ENCODE measurements at regions not wholly inside any gene's neighbourhood (a gene's known extent, or its start where the extent isn't known, plus 50 kb on each side); places are given as distances from the start of the nearest gene placed in this dataset.

- H3K27me3 Mint-ChIP-seq, result no peaks in the 10 kb centered on the region
- no peak overlapping the region for H3K27ac Mint-ChIP-seq
- no peak for DNase-seq (ENCODE audit: low spot score in 2 of 2)
- no peak overlapping the region for H3K4me3 Mint-ChIP-seq
- ATAC-seq (ENCODE audit: low read depth), result no peak
- no peaks in the 10 kb centered on the region for H3K36me3 Mint-ChIP-seq
- H3K4me1 Mint-ChIP-seq, result peaks cover 4% of the 10 kb centered on the region
- no peaks in the 10 kb centered on the region for H3K9me3 Mint-ChIP-seq
These were observed 145.1 kb upstream of the MKLN1 start for GRCh38 chr7:131182446-131183058.

DNA sequence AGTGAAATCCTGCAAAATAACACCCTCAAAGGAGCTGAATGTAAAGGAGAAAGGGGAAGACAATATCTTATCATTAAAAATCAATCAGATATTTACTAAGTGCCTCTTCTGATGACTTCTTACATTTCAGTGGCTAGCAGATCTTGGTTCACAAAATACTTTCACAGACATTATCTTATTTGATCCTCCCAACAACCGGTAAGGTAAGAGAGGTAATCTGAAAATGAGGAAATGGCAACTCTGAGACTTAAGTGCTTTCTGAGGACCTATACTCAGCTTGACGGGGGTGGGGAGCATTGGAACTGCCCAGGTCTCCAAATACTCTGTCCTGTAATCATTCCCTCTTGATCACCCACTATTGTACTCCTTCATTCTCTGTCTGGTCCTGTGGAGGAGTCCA is 144.6 kb upstream of the MKLN1 start:
- ATAC-seq (ENCODE audit: low read depth) (peak; percentile 42), DNase-seq (ENCODE audit: low spot score in 2 of 2) (no peak)
- Mint-ChIP-seq H3K4me3 (no peak overlapping the region), H3K27ac (no peak overlapping the region), H3K27me3 (no peaks in the 10 kb centered on the region), H3K36me3 (no peaks in the 10 kb centered on the region), H3K9me3 (no peaks in the 10 kb centered on the region), H3K4me1 (peaks cover 4% of the 10 kb centered on the region)

DNA sequence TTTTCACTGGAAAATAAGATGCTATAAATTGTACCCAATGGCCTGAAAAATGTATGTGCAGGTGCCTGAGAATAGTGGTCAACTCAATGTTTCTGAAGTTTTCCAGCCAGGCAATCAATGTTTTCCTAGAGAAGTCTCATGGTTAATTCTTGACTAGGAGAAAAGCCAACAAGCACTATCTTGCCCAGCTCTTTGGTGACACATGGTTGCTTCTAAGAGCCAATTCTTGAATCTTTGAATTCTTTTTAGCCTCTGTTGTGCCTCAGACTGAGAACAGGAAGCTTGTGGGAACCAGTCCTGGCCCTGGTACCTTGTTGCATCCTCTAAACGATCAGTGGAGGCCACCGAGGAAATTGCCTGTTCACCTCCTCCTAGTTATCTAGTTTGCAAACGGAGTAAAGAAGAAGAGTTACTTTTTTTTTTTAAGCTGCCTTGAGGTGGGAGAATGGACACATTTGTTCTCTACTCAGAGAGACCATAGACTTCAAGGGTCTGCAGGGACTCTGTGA is 144.0 kb upstream of the MKLN1 start:
- ATAC-seq (ENCODE audit: low read depth) (no peak), DNase-seq (ENCODE audit: low spot score in 2 of 2) (no peak)
- Mint-ChIP-seq H3K9me3 (no peaks in the 10 kb centered on the region), H3K4me3 (no peak overlapping the region), H3K36me3 (no peaks in the 10 kb centered on the region), H3K4me1 (peaks cover 9% of the 10 kb centered on the region), H3K27me3 (no peaks in the 10 kb centered on the region), H3K27ac (no peak overlapping the region)

DNA sequence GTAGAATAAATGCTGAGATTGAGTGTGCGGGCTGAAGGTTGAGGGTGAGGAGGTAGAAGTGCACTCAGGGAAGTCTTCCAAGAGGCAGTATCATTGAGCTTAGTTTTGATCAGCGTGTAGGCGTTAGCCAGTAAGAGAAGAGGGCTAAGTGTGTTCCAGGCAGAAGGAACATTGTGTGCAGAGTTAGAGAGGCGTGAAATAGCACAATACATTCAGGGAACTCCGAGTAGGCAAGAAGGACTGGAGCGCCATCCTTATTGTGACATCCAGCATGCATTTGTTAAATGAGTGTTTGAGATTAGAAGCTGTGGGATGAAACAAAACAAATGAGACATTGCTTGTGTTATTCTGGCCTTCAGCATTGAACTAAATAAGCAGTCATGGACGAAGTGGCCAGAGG is 140.9 kb upstream of the MKLN1 start:
- Mint-ChIP-seq H3K4me3 (no peak overlapping the region), H3K27ac (no peak overlapping the region), H3K27me3 (no peaks in the 10 kb centered on the region), H3K4me1 (peaks cover 13% of the 10 kb centered on the region), H3K36me3 (no peaks in the 10 kb centered on the region), H3K9me3 (no peaks in the 10 kb centered on the region)
- no peak for DNase-seq (ENCODE audit: low spot score in 2 of 2)
- no peak for ATAC-seq (ENCODE audit: low read depth)

- Mint-ChIP-seq H3K36me3 (no peaks in the 10 kb centered on the region), H3K4me1 (peaks cover 13% of the 10 kb centered on the region), H3K27ac (no peak overlapping the region), H3K4me3 (no peak overlapping the region), H3K27me3 (no peaks in the 10 kb centered on the region), H3K9me3 (no peaks in the 10 kb centered on the region)
- DNase-seq (ENCODE audit: low spot score in 2 of 2), result no peak
- ATAC-seq (ENCODE audit: low read depth), result peak; percentile 70
These were observed 139.0 kb upstream of the MKLN1 start for GRCh38 chr7:131188367-131189339.

DNA sequence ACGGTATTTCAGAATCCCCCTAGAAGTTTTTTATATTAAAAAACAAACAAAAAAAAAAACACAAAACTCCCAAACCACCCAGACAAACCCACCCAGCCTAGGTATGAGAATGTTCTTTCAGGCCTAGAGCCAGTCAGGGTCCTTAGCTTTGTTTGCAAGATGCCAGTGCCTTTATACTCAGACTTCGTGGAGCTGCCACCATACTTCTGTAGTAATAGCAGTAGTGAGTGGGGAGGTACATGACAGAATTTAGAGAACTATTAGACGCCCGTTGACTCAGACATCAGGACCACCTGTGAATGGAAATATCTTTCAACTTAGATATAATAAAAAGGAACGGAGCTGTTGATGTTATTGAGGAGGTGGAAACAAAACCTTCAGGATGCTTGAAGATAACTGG is 138.2 kb upstream of the MKLN1 start:
- no peaks in the 10 kb centered on the region for H3K9me3 Mint-ChIP-seq
- H3K27ac Mint-ChIP-seq, result no peak overlapping the region
- ATAC-seq (ENCODE audit: low read depth) (no peak), DNase-seq (ENCODE audit: low spot score in 2 of 2) (no peak)
- no peaks in the 10 kb centered on the region for H3K27me3 Mint-ChIP-seq
- H3K4me3 Mint-ChIP-seq, result no peak overlapping the region
- peaks cover 9% of the 10 kb centered on the region for H3K4me1 Mint-ChIP-seq
- no peaks in the 10 kb centered on the region for H3K36me3 Mint-ChIP-seq

DNA sequence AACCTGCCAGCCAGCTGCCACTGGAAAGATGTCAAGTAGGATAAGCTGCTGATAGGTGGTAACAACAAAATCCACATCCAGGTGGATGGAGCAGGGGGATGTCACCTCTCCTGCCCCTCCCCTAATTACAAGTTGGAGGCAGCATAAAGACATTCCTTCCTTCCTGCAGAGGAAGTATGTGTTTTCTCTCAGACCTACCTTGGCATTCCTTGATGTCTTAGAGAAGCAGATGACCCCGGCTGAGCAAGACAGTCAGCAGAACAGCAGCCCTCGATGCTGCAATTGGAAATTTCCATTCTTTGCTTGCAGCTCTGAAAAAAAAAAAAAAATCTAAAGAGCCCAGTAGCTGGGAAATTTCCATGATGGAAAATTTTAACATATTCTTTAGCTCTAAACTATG is 137.5 kb upstream of the MKLN1 start:
- Mint-ChIP-seq H3K9me3 (no peaks in the 10 kb centered on the region), H3K27ac (no peak overlapping the region)

GRCh38 chr7:131190581-131190980 is 137.1 kb upstream of the MKLN1 start:
- Mint-ChIP-seq H3K27me3 (no peaks in the 10 kb centered on the region), H3K4me3 (no peak overlapping the region), H3K4me1 (peaks cover 9% of the 10 kb centered on the region), H3K27ac (no peak overlapping the region), H3K36me3 (no peaks in the 10 kb centered on the region), H3K9me3 (no peaks in the 10 kb centered on the region)
- DNase-seq (ENCODE audit: low spot score in 2 of 2), result no peak
- ATAC-seq (ENCODE audit: low read depth), result no peak

More for the DNA sequence above, 137.5 kb upstream of the MKLN1 start:
- no peak for DNase-seq (ENCODE audit: low spot score in 2 of 2)
- Mint-ChIP-seq H3K27me3 (no peaks in the 10 kb centered on the region), H3K4me3 (no peak overlapping the region), H3K36me3 (no peaks in the 10 kb centered on the region), H3K4me1 (peaks cover 9% of the 10 kb centered on the region)
- no peak for ATAC-seq (ENCODE audit: low read depth)

GRCh38 chr7:131194070-131194865 is 133.4 kb upstream of the MKLN1 start:
- Mint-ChIP-seq H3K4me1 (no peaks in the 10 kb centered on the region), H3K4me3 (no peak overlapping the region), H3K9me3 (no peaks in the 10 kb centered on the region)

DNA sequence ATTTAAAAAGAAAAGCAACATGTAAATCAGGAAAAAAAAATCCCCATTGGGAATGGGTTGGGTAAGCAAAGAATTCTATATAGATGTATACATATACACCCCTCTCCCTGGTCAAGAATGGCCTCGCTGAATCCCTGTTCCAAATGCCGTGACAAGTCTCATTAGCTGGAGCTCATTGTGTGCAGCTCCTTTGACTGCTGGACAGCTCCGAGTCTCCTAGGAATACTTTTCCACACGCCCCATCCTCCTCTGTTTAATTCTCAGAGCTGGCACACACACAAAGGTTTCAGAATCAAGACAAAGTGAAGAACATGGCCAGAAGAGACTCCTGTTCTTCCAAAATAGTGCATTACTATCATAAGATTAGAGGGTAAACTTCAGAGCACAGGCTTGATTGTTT is 130.9 kb upstream of the MKLN1 start:
- H3K9me3 Mint-ChIP-seq, result no peaks in the 10 kb centered on the region

More at GRCh38 chr7:131194070-131194865, 133.4 kb upstream of the MKLN1 start:
- Mint-ChIP-seq H3K27me3 (no peaks in the 10 kb centered on the region), H3K36me3 (no peaks in the 10 kb centered on the region), H3K27ac (no peak overlapping the region)
- DNase-seq (ENCODE audit: low spot score in 2 of 2) (no peak), ATAC-seq (ENCODE audit: low read depth) (no peak)

DNA sequence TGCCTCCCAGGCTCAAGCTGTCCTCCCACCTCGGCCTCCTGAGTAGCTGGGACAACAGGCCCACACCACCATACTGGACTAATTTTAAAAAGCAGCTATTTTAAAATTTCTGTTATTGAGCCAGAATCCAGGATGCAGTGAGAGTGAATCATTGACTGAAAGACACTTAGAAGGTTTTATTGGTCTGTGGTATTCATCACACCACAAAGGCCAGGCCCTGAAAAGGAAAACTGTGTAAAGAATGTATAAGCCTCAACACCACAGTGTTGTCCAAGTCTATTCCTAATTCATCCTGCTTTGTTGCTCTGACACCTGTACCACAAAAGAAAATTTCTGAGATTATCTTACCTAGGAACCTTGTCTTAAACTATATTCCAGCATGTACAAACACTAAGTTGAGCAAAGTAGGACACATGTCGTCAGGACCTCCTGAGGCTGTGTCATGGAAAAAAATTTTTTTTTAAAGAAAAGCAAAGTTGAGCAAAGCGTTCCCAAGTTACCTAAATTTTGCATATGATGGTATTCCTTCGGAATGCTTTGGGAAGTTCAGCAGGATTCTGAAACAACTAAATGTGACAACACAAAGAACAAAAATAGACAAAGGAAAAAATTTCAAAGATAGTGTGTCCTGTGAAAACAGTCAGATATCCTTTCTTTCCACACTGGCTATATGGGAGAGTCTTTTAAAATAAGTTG is 129.6 kb upstream of the MKLN1 start:
- no peak for DNase-seq (ENCODE audit: low spot score in 2 of 2)
- Mint-ChIP-seq H3K4me3 (no peak overlapping the region), H3K9me3 (no peaks in the 10 kb centered on the region), H3K4me1 (no peaks in the 10 kb centered on the region), H3K27me3 (no peaks in the 10 kb centered on the region), H3K27ac (no peak overlapping the region), H3K36me3 (no peaks in the 10 kb centered on the region)
- no peak for ATAC-seq (ENCODE audit: low read depth)

More for the DNA sequence above, 130.9 kb upstream of the MKLN1 start:
- ATAC-seq (ENCODE audit: low read depth), result no peak
- Mint-ChIP-seq H3K36me3 (no peaks in the 10 kb centered on the region), H3K4me1 (no peaks in the 10 kb centered on the region), H3K27ac (no peak overlapping the region), H3K27me3 (no peaks in the 10 kb centered on the region), H3K4me3 (no peak overlapping the region)
- no peak for DNase-seq (ENCODE audit: low spot score in 2 of 2)

- Mint-ChIP-seq H3K27ac (no peak overlapping the region), H3K36me3 (no peaks in the 10 kb centered on the region), H3K4me3 (no peak overlapping the region), H3K4me1 (no peaks in the 10 kb centered on the region), H3K27me3 (no peaks in the 10 kb centered on the region), H3K9me3 (no peaks in the 10 kb centered on the region)
- ATAC-seq (ENCODE audit: low read depth), result no peak
- DNase-seq (ENCODE audit: low spot score in 2 of 2), result no peak
These were observed 125.2 kb upstream of the MKLN1 start for GRCh38 chr7:131202451-131202850.

DNA sequence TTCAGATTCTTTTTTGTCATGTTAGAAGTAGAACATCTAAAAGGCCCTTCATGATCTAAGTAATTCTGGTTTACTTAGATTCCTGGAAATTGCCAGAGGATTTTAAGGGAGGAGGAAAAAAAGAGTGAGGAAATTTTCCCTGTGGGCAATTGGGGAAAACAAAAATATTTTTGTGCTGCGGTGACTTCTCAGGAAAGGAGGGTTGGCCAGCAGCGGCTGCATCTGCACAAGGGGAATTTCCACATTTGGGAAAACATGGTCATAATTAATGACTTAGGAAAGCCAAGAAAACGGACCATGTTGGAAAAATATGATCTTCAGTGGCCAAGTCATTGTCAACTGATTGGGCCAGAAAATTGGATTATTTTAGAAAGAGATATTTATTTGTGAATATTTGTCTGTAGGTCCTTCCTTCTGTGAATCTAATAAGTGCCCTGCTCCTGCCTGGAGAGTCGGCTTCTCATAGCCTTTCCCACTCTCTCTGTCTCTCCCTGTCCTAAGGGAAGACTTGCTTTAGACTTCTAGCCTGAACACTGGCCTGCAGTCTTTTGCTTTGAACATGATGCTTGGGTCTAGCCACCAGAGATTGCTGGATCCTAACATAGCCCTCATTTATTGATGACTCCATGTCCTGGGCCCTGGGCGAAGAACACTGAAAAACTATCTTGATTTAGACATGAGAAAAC is 124.2 kb upstream of the MKLN1 start:
- no peak for DNase-seq (ENCODE audit: low spot score in 2 of 2)
- ATAC-seq (ENCODE audit: low read depth), result no peak
- no peaks in the 10 kb centered on the region for H3K36me3 Mint-ChIP-seq
- H3K4me1 Mint-ChIP-seq, result no peaks in the 10 kb centered on the region
- H3K4me3 Mint-ChIP-seq, result no peak overlapping the region
- no peaks in the 10 kb centered on the region for H3K9me3 Mint-ChIP-seq
- no peaks in the 10 kb centered on the region for H3K27me3 Mint-ChIP-seq
- H3K27ac Mint-ChIP-seq, result no peak overlapping the region

Measured in memory B cell (primary cell).